ENCODE measurements at regions not wholly inside any gene's neighbourhood (a gene's known extent, or its start where the extent isn't known, plus 50 kb on each side); places are given as distances from the start of the nearest gene placed in this dataset.

- no peak for TF ChIP-seq CTCF (IDR thresholded peaks at IDR 0.05)
- TF ChIP-seq POLR2A (IDR thresholded peaks at IDR 0.05) = no peak
- TF ChIP-seq EP300 (IDR thresholded peaks at IDR 0.05) = no peak
Observed at GRCh38 chr2:236749346-236749745, 179.7 kb downstream of the ACKR3 start.
